A673 (cell line): ENCODE measurements at regions not wholly inside any gene's neighbourhood (a gene's known extent, or its start where the extent isn't known, plus 50 kb on each side); places are given as distances from the start of the nearest gene placed in this dataset.

ENCODE experiments used
- BruUV-seq: library from RNA; stranded (reverse); fragments of 400-500 nt; replicated peaks from 2 replicates; lab custom pipeline; 2021; lab: Mats Ljungman, UMichigan
- CTCF ChIA-PET: fragments of 300-600 bp; sonication (Branson Sonifier 250); formaldehyde crosslinking; loops from one replicate; lab custom pipeline; 2022; ENCODE audit warnings: antibody characterized with exemption; lab: Charles Lee
- POLR2A ChIA-PET: fragments of 300-600 bp; sonication (Branson Sonifier 250); formaldehyde crosslinking; loops from one replicate; lab custom pipeline; 2022; ENCODE audit warnings: antibody characterized with exemption; ENCODE audit not compliant: low non-redundant PET; lab: Charles Lee
- DNase-seq: peaks from one replicate; pipeline ENCODE4 v3.0.0-alpha.2; 2015; ENCODE audit warnings: low spot score
- H3K27ac ChIP-seq: fragments of 200-600 bp; sonication (generic); 2 replicates; pipeline ENCODE4 v1.5.1; 2016; ENCODE audit warnings: mixed run types, low read depth, mild to moderate bottlenecking, mixed read lengths, antibody characterized with exemption, low read length; ENCODE audit not compliant: poor library complexity, severe bottlenecking
- H3K27me3 ChIP-seq: fragments of 200-600 bp; sonication (generic); replicated peaks from 2 replicates; pipeline ENCODE4 v1.6.1; 2017; ENCODE audit warnings: mixed run types, low read depth, mild to moderate bottlenecking, mixed read lengths, antibody characterized with exemption, low read length; ENCODE audit not compliant: insufficient read depth, poor library complexity
- H3K36me3 ChIP-seq: fragments of 200-600 bp; sonication (generic); 2 replicates; pipeline ENCODE4 v1.6.1; 2016; ENCODE audit warnings: mixed run types, mild to moderate bottlenecking, mixed read lengths, antibody characterized with exemption, low read length; ENCODE audit not compliant: insufficient read depth, poor library complexity, severe bottlenecking
- H3K4me1 ChIP-seq: fragments of 200-600 bp; sonication (generic); 2 replicates; pipeline ENCODE4 v1.6.1; 2017; ENCODE audit warnings: mixed run types, mild to moderate bottlenecking, mixed read lengths, antibody characterized with exemption, low read length; ENCODE audit not compliant: insufficient read depth, poor library complexity, severe bottlenecking
- H3K4me3 ChIP-seq: fragments of 200-600 bp; sonication (generic); 2 replicates; pipeline ENCODE4 v1.5.1; 2016; ENCODE audit warnings: low read depth, mixed run types, mild to moderate bottlenecking, mixed read lengths, low read length; ENCODE audit not compliant: poor library complexity, severe bottlenecking
- H3K9me3 ChIP-seq: fragments of 200-600 bp; sonication (generic); 2 replicates; pipeline ENCODE4 v1.6.1; 2016; ENCODE audit warnings: mixed run types, low read depth, mild to moderate bottlenecking, mixed read lengths, antibody characterized with exemption, low read length; ENCODE audit not compliant: poor library complexity, severe bottlenecking
- EZH2 ChIP-seq: fragments of 200-600 bp; sonication (generic); IDR thresholded peaks from 2 replicates; pipeline ENCODE4 v1.6.1; 2017; ENCODE audit warnings: borderline replicate concordance, low read depth, mild to moderate bottlenecking, mixed read lengths, antibody characterized with exemption, low read length; ENCODE audit not compliant: poor library complexity, severe bottlenecking
- intact Hi-C: fragments of 100-400 bp; cut with micrococcal nuclease; formaldehyde crosslinking; loops from one replicate; pipeline ENCODE4 v1.10.0; 2022; ENCODE audit not compliant: unreplicated experiment
- TF ChIP-seq, protein P1 (sequence below): fragments of 300-800, 200-600 bp; sonication (generic); conservative IDR thresholded peaks from 2 replicates; pipeline ENCODE4 v1.5.1; 2017; ENCODE audit warnings: low read depth, mild to moderate bottlenecking, antibody characterized with exemption, low read length, moderate library complexity, mixed read lengths

DNA sequence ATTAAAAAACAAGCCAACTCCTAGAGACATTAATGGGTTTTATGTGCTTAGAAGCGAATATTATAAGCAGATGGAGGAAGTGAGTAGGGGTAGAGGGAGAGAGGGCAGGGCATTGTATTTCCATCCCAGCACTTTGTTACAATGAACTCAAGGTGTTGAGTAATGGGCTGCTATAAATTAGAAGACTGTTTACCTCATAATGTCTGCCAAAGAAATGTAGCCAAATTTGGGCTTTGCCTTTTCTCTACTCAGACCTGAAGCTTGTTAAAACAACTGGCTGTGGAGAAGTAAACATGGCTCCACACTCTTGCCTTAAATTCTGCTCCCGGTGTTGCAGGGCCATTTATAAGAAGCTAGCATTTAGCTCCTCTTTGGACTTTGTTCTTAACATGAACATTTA is 134.7 kb downstream of the PMP22 start:
- intact Hi-C loops: no loop called here
- no peak for TF ChIP-seq EZH2
- TF ChIP-seq, protein P1, sequence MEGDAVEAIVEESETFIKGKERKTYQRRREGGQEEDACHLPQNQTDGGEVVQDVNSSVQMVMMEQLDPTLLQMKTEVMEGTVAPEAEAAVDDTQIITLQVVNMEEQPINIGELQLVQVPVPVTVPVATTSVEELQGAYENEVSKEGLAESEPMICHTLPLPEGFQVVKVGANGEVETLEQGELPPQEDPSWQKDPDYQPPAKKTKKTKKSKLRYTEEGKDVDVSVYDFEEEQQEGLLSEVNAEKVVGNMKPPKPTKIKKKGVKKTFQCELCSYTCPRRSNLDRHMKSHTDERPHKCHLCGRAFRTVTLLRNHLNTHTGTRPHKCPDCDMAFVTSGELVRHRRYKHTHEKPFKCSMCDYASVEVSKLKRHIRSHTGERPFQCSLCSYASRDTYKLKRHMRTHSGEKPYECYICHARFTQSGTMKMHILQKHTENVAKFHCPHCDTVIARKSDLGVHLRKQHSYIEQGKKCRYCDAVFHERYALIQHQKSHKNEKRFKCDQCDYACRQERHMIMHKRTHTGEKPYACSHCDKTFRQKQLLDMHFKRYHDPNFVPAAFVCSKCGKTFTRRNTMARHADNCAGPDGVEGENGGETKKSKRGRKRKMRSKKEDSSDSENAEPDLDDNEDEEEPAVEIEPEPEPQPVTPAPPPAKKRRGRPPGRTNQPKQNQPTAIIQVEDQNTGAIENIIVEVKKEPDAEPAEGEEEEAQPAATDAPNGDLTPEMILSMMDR: no peak
- DNase-seq: no peak
- no peak overlapping the region for H3K27ac ChIP-seq
- H3K9me3 ChIP-seq: no peaks in the 10 kb centered on the region
- no peaks in the 10 kb centered on the region for H3K27me3 ChIP-seq
- H3K36me3 ChIP-seq: no peaks in the 10 kb centered on the region
- BruUV-seq: no TSS peak
- ChIA-PET POLR2A (no interaction called here), CTCF (interaction anchor here (0.6 kb wide), 1 partner anchor 54 kb away, joined by 11 read pairs; no protein-coding TSS in a partner anchor)
- H3K4me1 ChIP-seq: no peaks in the 10 kb centered on the region
- no peak overlapping the region for H3K4me3 ChIP-seq

DNA sequence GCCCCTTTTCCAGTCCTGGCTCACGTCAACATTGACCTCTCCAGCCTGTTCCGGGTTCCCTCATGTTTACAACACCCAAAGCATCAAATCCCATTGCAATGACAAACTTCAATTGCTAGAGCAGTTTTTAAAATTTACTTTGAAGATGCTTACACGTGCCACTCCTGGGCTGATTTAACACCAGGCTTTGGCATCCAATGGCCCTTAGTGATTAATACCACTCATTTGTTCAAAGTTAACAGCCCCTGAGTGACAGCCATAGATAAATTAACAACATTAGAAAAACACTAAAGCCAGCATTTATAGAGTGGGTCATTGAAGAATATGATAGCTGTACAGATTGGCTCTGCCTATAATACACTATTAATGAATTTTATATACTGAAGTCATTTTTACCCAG is 135.1 kb downstream of the PMP22 start:
- BruUV-seq: no TSS peak
- no peak for DNase-seq
- ChIA-PET POLR2A (no interaction called here), CTCF (interaction anchor here (0.6 kb wide), 1 partner anchor 53 kb away, joined by 11 read pairs; no protein-coding TSS in a partner anchor)
- Histone ChIP-seq H3K36me3 (no peaks in the 10 kb centered on the region), H3K4me3 (no peak overlapping the region), H3K27me3 (no peaks in the 10 kb centered on the region), H3K27ac (no peak overlapping the region), H3K9me3 (no peaks in the 10 kb centered on the region), H3K4me1 (no peaks in the 10 kb centered on the region)
- TF ChIP-seq, protein P1: no peak
- TF ChIP-seq EZH2: no peak
- intact Hi-C loops: no loop called here

DNA sequence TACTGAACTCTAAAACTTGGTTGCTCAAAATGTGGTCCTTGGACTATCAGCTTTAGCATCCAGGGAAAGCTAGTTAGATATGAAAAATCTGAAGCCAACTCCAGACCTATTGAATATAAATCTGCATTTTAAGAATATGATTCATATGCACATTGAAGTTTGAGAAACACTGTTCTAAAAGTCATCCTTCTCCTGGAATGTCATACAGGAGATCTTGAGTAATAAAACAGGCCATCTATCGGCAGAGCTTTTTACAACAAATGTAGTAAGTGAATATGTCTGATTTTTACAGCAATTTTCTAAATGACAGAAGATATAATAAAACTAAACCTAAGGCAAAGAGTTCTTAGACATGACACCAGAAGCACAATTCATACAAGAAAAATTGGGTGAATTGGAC is 140.4 kb downstream of the PMP22 start:
- CTCF ChIA-PET: no interaction called here
- POLR2A ChIA-PET: no interaction called here
- DNase-seq: no peak
- Histone ChIP-seq H3K4me3 (no peak overlapping the region), H3K27me3 (no peaks in the 10 kb centered on the region), H3K4me1 (no peaks in the 10 kb centered on the region), H3K27ac (no peak overlapping the region), H3K36me3 (no peaks in the 10 kb centered on the region), H3K9me3 (no peaks in the 10 kb centered on the region)
- no TSS peak for BruUV-seq
- TF ChIP-seq, protein P1: no peak
- no peak for TF ChIP-seq EZH2
- intact Hi-C loops: no loop called here
